NB4 (cell line): ENCODE measurements at regions not wholly inside any gene's neighbourhood (a gene's known extent, or its start where the extent isn't known, plus 50 kb on each side); places are given as distances from the start of the nearest gene placed in this dataset.

Experiments used
- MAX ChIP-seq: IDR thresholded peaks from 2 replicates; pipeline ENCODE4 v1.6.1; 2011; ENCODE audit warnings: low read depth, low read length
- MYC ChIP-seq: IDR thresholded peaks from 2 replicates; pipeline ENCODE4 v1.6.1; 2011; ENCODE audit warnings: low read depth, low read length
- POLR2A ChIP-seq: IDR thresholded peaks from 2 replicates; pipeline ENCODE4 v1.6.1; 2011; ENCODE audit warnings: mild to moderate bottlenecking; ENCODE audit not compliant: insufficient read length; ENCODE audit errors: extremely low read depth
- TF ChIP-seq, protein P1 (sequence below): IDR thresholded peaks from one replicate; pipeline ENCODE4 v1.5.1; 2012; ENCODE audit warnings: low read depth, low read length

GRCh38 chr7:156470399-156471320, 169.9 kb upstream of the RNF32 start:
- TF ChIP-seq, protein P1, sequence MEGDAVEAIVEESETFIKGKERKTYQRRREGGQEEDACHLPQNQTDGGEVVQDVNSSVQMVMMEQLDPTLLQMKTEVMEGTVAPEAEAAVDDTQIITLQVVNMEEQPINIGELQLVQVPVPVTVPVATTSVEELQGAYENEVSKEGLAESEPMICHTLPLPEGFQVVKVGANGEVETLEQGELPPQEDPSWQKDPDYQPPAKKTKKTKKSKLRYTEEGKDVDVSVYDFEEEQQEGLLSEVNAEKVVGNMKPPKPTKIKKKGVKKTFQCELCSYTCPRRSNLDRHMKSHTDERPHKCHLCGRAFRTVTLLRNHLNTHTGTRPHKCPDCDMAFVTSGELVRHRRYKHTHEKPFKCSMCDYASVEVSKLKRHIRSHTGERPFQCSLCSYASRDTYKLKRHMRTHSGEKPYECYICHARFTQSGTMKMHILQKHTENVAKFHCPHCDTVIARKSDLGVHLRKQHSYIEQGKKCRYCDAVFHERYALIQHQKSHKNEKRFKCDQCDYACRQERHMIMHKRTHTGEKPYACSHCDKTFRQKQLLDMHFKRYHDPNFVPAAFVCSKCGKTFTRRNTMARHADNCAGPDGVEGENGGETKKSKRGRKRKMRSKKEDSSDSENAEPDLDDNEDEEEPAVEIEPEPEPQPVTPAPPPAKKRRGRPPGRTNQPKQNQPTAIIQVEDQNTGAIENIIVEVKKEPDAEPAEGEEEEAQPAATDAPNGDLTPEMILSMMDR, result no peak
- TF ChIP-seq MAX (no peak), POLR2A (no peak), MYC (no peak)
